NCI-H2107 (cell line): ENCODE measurements at regions not wholly inside any gene's neighbourhood (a gene's known extent, or its start where the extent isn't known, plus 50 kb on each side); places are given as distances from the start of the nearest gene placed in this dataset.
"Not testable (repeated sequence)": the region's sequence is repeated elsewhere in the genome, so short reads cannot be mapped to it uniquely, and the experiment has no call there.

ENCODE experiments used
- DNase-seq: peaks from one replicate; lab custom pipeline; 2025; lab: John Stamatoyannopoulos, UW

DNA sequence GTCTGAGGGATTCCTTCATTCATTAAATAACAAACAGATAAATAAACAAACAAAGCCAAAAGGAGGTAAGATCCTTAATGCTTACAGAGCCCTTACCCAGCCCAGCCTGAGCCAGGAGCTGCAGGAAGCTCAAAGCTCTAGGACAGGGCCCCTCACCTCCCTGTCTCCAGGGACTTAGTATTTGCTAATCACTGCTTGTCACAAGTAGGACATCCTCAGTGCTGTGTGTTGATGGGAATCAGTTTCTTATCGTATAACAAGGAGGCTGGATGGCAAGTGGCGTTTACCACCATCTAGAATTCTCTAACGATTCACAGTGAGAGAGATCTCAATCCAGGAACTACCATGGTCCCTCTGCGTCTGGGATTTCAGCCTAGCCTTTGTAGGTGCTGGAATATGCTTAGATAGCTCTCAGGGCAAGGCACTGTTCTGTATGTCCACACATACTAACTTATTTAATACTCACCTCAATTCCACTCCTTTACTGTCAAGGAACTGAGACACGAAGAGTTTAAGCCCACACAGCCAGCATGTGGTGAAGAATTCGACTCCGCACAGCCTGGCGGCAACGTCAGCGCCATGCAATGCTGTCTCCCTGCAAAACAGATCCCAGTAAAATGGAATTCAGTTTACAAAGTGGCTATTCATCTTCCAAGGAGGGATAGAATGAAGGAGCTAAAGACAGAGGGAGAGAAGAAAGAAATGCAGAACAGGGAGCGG lies 164.8 kb downstream of the MYCN start:
- DNase-seq: no peak

DNA sequence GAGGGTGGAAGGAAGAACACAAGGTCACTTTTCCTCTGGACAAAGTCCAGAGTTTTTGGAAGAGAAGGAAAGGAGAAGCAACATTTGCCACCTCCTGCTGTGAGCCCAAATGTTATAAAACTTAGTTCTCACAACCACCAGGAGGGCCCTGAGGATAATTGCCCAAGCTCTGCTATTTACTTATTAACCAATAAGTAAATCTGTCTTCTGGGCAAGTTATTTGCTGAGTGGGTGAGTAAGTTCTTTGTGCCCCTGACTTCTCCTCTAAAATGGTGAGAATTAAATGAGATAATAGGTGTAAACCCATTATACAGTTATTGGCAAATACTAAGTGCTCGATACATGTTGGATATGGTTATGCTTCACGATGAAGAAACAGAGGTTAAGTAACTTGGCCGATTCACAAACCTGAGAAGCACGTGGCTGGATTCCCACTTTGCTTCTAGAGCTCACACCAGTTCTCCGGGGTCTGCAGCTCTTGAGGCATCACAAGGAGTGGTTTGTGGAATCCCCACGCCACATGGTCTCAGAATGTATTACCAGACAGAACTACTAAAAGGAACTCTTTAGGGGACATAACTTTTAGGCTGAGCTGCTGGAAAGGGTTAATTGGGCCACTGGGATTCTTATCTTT lies 164.1 kb downstream of the MYCN start:
- no peak for DNase-seq

DNA sequence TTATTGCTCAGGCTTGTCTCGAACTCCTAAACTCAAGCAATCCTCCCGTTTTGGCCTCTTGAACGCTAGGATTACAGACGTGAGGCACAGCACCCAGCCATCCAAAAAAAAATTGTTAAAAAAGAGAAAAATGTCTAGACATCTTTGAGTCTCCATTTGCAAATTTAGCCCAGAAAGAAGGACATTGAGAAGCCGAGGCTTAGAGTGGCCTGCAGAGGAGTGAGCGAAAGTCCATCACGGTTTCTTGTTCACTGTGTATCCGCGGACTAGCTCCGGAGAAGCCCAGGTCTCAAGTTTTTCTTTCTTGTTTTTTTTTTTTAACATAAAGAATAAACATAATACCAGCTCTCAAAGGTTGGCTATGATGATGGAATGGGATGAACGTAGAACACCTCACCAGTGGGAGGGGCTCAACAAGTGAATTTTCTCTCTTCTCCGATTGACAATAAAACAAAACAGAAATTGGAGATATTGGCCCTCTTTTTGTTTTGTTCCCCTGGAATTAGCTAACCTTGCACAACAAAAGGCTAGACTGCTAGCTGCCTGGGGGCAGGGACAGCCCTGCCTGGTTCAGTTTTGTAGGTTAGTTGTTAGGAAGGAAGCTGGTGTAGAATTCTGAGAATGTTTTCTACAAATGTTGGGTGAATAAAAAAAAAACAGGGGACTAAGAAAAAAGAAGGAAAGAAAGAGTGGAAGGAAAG lies 163.4 kb downstream of the MYCN start:
- no peak for DNase-seq

DNA sequence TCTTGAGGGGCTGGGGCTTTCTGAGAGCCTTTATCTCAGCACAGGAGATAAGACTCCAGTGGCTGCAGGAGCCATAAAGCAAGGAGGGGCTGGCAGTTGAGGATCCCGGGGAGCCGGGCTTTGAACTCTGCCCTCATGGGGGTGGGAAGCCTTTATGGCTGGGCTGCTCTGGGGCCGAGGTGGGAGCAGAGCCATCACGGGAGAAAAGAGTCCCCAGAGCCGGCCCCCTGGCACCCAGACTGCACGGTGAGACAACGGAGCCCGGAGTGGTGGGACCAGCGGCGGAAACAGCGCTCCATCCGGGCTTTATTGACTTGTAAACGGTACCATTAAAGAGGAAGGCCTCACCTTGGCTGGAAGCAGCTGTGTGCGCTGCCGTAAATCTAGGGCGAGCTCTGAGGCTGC lies 162.6 kb downstream of the MYCN start:
- DNase-seq: no peak

DNA sequence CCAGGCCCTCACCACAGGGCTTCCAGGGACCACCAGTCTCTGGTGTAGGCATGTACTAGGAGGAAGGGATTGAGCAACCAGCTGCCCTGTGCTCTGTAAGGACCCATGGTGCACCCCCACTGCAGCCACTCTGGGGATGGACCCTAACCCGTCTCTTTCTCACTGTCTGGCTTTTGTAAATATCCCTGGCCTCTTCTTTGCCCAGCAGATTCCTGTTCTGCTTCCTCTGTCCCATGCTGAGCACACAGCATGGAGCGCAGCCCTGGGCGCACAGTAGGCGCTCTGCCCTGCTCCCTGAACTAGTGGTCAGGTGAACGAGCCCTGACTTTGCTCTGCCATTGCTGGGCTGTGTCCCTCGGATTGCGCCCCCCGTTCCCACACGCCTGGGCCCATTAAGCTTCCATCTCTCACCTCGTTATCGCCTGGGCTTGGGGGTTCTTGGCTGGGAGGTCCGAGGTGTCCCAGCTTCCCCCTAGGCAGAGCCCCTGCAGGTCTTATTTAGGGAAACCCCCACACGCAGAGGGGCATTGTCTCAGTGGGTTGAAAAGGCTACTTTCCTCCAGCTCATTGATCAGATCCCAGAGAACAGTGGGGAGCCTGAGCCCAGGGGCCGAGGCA lies 162.1 kb downstream of the MYCN start:
- DNase-seq: no peak

DNA sequence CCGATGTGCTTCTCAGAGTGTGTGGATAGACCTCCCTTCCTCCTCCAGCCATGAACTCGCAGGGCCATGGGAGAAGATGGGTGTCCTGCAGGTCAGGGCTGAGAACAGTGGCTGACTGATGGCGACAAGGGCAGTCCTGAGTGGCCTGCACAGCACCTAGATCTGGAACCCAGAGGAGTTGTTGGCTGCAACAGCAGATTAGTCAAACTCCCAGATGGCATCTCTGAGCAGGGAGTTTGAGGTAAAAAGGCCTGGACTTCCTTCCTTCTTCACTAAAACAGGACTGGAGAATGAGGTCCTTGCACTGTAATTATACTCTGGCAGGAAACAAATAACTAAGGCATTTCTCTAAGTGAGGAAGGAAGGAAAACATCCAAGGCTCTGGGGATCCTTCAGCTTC lies 160.8 kb downstream of the MYCN start:
- no peak for DNase-seq

DNA sequence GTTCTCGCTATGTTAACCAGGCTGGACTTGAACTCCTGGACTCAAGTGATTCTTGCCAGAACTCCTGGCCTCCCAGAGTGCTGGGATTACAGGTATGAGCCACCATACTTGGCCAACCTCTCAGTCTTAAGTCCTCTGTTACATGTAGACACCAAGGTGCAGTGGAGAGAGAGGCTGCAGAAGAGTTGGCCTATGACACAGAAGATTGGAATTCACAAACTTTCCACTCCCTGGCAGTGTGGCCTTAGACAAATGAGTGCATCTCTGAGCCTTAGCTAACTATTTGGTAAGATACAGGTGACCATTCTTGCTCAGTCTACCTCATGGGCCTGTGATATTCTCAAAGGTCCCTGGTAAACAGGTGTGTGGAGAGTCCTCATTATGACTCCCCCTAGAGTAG lies 159.7 kb downstream of the MYCN start:
- DNase-seq: no peak

DNA sequence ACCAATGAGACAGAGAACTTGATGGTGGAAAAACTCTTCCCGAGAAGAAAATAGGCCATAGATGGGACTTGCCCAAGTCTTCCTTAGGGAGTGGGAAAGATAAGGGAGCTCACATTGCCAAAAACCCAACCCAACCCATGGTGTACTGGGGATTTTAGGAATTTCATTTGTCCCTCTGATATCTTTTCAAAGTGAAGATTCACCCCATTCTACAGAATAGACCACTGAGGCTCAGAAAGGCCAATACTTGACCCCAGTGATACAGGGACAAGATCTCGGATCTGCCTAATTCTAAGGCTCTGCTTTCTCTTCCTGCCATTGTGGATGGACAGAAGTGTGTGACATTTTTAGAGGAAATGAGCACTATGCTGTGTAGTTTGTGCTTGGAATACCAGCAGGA lies 159.0 kb downstream of the MYCN start:
- no peak for DNase-seq

DNA sequence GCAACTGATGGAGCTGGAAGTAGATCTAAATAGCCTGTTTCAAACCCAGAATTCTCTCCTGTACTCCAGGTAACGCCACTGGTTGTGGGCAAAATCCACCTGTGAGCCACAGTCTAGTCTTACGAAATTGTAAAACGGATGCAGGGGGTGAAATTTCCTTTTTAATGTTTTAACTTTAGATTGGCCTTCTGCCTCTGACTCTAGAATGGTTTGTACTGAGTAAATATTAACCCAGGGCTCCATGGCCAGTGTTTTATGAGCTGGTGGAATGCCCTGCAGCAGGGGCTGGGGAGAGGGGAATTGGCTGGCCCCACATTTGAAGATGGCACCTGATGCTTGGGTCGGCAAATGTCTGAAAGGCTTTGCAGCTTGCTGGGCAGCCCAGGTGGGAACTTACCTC lies 156.6 kb downstream of the MYCN start:
- DNase-seq: no peak

DNA sequence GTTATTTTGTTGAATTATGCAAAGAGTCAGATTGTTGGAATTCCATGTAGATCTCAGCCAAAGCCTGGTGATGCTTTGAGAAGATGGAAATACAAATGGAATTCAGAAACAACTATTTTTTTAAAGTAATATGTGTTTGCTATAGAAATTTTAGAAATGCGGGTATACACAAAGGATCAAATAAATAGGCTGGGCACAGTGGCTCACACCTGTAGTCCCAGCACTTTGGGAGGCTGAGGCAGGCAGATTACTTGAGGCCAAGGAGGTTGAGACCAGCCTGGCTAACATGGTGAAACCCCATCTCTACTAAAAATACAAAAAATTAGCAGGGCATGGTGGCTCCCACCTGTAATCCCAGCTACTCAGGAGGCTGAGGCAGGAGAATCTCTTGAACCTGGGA lies 155.1 kb downstream of the MYCN start:
- DNase-seq: not testable (repeated sequence)

DNA sequence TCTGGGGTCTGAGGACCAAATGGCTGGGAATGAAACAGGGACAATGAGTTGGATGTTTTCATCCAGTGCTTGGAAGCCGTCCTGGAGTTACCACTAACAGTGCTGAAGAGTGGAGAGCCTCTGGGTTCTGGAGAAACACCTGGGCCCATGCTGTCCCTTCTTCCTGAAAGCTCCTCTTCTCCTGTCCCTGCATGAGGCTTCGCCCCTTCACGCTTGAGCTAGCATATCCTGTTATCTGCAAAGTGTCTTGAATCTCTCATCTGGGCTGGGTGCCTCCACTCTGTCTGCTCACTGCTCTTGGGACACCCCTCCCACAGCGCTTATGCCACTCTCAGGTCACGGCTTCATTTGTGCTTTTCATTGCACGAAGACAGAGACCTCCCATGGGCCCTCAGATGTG lies 154.5 kb downstream of the MYCN start:
- DNase-seq: no peak

DNA sequence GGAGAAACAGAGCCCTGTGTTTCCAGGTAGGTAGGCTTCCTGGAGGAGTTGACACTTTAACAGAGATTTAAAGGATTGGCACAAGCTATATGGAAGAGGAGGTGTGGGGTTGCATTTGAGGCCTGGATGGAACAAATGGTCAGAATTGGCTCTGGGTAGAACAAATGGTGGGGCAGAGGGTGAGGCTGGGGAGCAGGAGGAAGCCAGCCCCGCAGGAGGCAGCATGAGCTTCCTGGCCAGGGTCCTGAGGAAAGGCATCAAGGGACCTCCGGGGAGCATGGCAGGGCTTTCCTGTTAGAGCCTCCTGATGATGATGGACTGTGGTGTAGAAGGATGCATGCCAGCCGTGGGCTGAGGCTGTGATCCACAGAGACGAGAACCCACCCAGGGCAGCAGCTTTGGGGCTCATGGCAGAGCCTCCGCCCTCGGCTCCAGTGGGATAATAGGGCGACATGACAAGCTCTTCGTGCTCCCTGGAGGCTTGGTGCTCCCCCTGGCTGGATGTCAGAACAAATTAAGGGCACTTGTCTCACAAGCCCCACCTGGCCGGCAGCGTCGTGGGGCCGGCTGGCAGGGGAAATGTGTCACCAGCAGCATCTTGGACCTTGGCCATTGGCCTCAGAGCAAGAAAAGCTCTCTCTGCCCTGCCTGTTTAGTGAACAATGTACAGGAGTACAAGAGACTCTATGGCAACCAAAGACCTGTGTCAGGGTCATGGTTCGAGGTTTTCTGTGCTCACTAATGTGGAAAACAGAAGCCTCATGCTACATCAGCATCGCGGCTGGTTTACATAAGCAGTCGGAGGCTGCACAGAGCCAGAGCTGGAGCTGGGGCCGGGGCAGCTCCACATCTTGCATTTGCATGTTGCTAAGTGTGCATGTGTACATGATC lies 153.5 kb downstream of the MYCN start:
- no peak for DNase-seq

DNA sequence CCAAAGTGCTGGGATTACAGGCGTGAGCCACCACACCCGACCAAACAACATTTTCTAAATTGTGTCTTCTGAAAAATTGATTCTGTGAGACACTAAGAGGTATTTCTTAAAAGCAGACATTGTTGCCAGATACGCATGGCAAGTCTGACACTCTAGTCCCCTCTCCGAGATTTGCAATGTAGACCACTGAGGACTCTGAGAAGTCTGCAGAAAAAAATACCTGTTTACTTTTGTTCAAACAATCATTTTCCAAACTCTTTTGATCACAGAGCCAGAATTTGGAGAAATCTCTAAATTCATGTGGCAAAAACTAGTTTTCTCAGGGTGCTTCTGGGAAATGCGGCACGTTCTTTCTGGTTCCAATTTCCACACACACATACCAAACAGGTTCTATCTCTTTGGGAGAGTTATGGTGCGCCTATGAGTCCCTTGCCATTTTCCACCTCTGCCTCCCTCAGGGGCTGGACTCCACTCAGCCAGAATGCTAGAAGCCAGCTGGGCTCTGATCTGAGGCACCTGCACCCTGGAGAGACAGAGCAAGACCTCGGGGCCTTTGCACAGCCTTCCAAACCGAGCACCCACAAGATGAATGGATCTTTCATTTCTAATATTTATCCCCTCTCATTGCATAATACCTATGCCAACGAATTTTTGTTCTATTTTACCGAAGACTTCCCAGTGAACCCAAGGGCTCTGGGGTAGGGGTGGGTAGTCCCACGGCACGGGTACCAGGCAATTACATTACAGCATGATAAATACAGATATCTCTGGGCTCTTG lies 152.7 kb downstream of the MYCN start:
- no peak for DNase-seq

DNA sequence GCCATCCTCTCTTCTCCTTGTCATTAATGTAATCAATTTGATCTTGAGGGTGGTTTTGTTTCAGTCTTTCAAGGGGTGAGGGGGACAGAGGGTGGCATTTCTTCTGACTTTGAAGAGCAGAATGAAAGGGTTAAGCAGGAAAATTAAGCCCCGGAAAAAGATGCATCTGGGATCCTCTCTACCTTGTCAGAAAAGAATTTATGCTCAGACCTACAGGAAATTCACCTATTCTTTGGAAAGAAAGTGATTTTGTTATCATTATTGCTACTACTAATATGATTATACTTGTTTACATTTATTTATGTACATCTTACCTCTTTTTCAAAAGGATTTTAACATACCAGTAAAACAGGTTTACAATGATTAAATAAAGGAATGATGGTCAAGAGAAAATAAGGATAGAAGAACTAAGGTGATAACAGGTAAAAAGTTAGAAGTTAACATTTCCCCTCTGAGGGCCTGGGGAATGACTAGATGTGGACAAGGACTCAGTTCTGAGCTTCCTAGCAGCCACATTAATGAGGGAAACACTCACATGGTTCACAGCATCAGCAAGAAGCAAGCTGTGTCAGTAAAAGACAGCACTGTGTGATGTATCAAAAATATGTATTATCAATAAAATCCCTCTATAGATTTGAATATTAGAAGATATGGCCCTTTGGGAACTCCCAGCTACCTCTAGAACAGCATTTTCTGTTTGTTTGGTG lies 151.4 kb downstream of the MYCN start:
- no peak for DNase-seq

DNA sequence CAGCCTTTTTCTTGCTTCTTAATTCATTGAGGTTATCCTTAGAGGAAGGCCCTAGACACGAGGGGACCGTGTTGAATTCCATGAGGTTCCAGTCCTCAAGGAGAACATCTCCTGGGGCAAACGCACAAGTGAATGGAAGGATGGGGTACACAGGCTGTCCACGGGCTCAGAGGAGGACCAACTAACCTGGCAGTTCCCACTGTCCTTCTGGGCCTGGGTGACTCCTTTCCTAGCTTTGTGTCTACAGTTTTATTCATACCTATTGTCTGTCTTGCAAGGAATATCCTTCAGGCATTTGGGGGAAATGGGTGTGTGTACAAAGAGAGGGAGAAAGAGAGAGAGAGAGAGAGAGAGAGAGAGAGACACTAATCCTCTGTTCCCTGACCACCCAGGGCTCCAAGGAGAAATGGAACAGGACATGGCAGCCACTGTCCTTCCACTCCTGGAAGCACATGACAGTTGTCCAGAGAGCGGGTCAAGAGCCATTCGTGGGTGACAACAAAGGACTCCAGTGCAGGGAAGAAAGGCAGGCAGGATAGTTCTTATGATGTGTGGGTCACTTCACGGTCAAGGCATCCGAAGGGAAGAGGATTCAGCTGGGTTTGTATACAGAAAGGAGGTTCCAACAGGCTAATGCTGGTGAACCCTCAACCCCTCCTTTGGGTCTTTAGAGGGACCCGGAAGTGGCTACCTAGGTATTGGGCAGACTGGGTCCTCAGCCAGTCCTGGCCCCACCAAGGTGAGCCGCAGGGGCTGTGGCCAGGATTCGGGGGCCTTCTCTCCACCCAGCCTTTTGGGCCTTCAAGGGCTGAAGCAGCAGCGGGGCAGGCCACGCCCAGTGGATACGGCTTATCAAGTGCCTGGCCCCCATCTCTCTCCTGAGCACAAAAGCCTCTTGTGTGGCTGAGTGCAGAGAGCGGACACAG lies 150.6 kb downstream of the MYCN start:
- no peak for DNase-seq

DNA sequence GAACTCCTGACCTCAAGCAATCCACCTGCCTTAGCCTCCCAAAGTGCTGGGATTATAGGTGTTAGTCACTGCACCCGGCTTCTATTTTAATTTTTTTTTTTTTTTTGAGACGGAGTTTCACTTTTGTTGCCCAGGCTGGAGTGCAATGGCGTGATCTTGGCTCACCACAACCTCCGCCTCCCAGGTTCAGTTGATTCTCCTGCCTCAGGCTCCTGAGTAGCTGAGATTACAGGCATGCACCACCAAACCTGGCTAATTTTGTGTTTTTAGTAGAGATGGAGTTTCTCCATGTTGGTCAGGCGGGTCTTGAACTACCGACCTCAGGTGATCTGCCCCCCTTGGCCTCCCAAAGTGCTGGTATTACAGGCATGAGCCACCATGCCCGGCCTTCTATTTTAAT lies 149.1 kb downstream of the MYCN start:
- DNase-seq: not testable (repeated sequence)

DNA sequence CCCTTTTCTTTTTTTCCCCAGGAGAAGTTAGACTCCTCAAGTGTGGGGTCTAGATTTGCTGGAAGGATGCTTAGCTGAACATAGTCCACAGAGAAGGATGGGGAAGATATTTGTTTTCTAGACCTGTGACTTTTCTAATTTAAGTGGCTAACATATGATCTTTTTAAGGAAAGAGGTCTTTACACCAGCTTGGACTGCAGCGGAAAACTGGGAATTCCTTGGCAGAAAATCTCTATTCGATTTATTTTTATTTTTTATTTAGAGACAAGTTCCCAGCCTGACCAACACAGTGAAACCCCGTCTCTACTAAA lies 148.4 kb downstream of the MYCN start:
- DNase-seq: no peak

DNA sequence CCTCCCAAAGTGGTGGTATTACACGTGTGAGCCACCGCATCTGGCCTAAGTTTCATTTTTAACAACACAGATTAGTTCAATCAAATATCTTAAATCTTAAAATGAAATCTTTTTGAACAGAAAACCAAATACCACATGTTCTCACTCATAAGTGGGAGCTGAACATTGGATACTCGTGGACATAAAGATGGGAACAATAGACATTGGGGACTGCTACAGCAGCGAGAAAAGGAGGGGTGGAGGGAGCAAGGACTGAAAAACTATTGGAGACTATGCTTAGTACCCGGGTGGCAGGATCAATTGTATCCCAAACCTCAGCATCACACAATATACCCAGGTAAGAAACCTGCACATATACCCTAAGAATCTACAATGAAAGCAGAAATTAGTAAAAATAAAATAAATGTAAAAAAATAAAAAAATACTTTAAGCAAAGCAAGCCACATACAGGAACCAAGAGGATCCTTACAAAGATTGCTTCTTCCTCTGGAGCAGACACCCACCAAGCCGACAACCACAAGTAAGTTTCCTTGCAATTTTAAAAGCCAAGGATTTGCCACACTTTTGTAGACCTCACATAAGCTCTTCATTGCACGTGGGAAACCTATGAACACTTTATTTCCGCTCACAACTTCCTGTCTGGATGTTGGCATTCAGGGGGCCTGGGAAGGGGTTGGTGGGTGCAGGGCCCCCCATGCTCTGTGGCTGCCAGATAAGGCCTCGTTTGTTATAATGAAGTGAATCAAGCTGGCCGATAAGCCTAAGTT lies 147.9 kb downstream of the MYCN start:
- DNase-seq: no peak

DNA sequence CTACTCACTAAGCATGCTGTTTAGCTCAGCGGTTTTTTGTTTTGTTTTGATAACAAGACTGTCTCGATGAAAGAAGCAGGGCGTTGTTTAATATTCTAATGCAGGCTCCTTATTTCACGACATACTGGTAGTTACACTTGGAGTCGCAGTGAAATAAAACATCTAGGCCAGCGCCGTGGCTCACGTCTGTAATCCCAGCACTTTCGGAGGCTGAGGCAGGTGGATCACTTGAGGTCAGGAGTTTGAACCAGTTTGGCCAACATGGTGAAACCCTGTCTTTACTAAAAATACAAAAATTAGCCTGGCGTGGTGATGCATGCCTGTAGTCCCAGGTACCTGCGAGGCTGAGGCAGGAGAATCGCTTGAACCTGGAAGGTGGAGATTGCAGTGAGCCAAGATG lies 145.8 kb downstream of the MYCN start:
- DNase-seq: not testable (repeated sequence)
